ENCODE measurements at regions not wholly inside any gene's neighbourhood (a gene's known extent, or its start where the extent isn't known, plus 50 kb on each side); places are given as distances from the start of the nearest gene placed in this dataset.
"Not testable (repeated sequence)": the region's sequence is repeated elsewhere in the genome, so short reads cannot be mapped to it uniquely, and the experiment has no call there.

DNA sequence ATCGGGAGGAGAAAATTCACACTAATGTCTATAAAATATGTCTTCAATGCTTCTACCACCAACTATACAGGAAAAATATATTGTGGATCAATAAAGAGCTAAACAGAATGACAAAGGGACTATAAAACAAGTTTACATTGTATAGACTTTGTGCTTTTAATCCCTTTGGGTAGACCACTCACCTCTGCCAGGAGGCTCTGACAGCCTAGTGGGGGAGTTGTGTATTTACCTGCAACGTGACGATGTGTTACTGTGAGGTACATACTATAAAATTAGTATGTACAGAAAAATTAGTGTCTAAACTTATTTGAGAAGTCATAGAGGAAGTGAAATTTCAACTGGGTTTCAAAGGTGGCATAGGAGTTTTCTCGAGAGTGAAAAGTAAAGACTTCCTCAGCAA is 243.3 kb upstream of the REG3G start:
- DNase-seq (ENCODE audit: low read depth, low spot score) = no peak

DNA sequence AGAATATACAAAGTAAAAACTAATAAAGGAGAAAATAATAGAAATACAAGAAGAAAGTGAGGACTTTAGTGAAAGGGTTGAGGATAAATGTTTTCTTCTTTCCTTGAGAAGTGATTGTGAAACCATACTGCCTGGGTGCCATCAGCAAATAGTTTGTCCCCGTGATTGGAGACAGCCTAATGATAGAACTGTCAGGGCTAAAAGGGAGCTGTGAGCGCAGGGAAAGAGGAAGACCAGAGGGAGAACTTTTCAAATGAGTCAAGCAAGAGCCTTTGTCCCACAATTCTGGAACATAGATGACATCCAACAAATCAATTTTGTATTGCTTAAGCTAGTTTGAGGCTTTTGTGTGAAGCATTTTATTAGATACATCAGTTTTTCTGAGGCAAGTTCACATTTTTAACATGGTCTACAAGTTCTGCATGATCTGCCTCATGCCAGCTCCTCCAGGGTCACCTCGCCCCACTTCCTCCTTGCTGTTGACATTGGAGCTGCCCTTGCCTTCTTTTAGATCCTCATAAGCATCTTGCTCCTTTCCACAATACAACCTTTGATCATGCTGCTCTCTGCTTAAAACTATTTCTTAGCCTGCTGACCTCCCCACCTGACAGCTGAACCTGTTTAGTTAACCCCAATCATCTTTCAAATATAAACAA is 213.4 kb upstream of the REG3G start:
- no peak for DNase-seq (ENCODE audit: low read depth, low spot score)

DNA sequence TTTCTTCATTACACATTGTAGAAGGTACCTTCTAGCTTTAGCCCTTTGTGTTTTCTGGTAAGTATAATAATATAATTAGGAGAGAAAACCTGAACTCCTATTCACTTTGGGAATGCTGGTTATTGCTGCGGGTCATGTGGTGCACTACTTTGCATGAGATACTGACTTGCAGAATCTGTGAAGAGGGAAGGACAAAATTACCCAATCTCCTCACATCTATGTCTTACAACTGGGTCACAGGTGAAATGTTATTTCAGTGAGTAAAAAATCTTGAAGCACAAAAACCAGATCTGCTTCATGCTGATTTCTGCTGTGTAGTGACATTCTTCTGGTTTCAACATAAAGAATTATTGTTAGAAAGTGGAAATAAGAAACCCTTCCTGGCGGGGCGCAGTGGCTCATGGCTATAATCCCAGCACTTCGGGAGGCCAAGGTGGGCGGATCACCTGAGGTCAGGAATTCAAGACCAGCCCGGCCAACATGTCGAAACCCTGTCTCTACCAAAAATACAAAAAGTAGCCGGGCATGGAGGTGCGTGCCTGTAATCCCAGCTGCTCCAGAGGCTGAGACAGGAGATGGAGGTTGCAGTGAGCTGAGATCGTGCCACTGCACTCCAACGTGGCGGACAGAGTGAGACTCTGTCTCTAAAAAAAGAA is 211.0 kb upstream of the REG3G start:
- no peak for DNase-seq (ENCODE audit: low read depth, low spot score)

DNA sequence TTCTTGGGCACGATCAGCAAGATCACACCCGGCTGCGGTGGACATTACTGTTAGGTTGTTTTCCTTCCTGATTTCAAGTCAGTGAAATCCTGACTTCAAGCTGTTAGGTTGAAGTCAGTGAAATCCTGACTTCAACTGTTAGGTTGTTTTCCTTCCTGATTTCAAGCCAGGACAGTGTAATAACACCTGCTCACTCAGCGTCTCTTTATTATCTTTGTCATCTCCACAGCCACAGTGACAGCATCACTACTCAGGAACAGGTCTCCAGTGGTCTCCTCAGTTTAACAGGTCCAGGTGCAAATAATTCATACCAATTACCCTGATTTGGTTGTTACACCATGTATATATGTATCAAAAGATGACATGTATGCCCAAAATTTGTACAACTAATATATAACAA is 208.1 kb upstream of the REG3G start:
- no peak for DNase-seq (ENCODE audit: low read depth, low spot score)

- no peak for DNase-seq (ENCODE audit: low read depth, low spot score)
Measured at GRCh38 chr2:78832481-78832880, 193.0 kb upstream of the REG3G start.

DNA sequence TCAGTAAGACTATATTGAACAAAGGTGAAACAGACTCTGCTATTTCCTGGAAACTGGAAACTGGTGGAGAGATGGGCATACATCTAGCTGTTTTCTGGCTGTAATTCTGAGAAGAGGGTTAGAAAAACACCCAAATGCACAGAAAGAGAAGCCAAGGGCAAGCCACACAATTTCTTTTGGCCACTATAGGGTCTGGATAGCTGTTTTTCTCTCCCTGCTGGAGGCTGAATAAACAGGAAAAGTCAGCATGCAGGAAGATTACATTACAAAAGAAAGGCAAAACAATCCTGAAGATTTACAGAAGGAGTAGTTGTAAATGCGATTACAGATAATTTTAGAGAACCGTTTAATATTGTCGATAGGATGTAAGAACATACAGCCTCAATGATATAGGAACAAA is 186.2 kb upstream of the REG3G start:
- DNase-seq (ENCODE audit: low read depth, low spot score) = peak; percentile 2

- not testable (repeated sequence) for DNase-seq (ENCODE audit: low read depth, low spot score)
Measured at GRCh38 chr2:78840311-78840710, 185.2 kb upstream of the REG3G start.

DNA sequence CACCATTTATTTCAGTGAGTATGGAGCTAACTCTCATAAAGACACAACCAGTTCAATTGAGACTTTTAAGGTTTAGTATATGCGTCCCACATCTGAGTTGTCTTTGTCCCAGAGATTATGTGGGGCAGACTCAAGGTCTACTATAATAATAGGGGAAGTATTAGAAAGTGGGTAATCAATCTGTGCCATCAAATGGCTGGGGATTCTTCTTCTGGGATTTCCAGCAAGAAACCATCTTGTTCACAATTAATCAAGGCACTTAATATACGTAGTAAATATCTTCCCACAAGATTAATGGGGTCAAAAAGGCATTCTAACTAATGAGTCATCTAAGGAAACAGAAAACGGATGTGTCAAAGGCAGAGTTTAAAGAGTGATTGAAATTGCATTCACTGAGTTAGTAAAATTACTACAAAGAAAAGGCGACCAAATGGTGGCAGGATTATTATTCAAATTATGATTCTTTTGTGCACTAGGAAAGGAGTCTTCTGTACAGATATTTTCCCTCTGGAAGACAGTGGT is 179.8 kb upstream of the REG3G start:
- DNase-seq (ENCODE audit: low read depth, low spot score) = no peak

GRCh38 chr2:78861546-78861945 is 164.0 kb upstream of the REG3G start:
- DNase-seq (ENCODE audit: low read depth, low spot score) = peak; percentile 2

DNA sequence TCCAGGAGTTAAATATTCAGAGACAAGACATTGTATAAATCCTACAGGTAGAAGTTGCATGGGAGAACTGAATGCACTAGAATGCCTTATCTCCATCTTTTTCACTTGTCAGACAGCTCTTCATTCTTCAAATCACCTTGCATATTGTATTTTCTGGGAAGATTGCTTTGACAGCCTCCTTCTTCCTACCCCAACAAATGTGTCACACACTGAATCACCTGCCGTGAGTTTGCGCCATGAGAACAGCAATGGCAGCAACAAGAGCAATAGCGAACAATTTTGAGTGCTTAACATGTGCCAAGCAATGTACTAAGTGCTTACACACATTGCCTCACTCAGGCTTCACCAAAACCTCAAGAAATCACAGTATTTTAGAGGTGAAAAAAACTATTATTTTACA is 161.3 kb upstream of the REG3G start:
- DNase-seq (ENCODE audit: low read depth, low spot score) = no peak

- no peak for DNase-seq (ENCODE audit: low read depth, low spot score)
Measured at GRCh38 chr2:78865667-78866066, 159.8 kb upstream of the REG3G start.

GRCh38 chr2:78870343-78870967 is 155.0 kb upstream of the REG3G start:
- DNase-seq (ENCODE audit: low read depth, low spot score) = no peak

- no peak for DNase-seq (ENCODE audit: low read depth, low spot score)
Measured at GRCh38 chr2:78873526-78873925, 152.0 kb upstream of the REG3G start.

DNA sequence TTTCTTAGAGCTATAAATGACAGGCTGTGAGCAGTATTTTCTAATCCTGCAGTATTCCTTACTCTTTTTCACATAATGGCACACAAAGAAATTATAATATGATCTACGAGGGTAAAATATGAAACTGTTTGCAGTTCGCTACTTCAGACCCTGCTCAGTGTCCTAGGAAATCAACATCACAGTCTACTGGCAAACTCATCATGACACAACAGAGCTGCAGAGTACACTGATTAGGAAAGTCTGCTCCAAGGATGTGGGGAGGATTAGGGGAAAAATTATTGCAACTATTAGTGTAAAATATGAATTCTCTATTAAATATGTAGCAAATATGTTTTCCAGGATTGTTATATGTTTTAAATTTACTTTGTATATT is 149.2 kb upstream of the REG3G start:
- no peak for DNase-seq (ENCODE audit: low read depth, low spot score)

- DNase-seq (ENCODE audit: low read depth, low spot score) = no peak
Measured at GRCh38 chr2:78887446-78887845, 138.1 kb upstream of the REG3G start.

DNA sequence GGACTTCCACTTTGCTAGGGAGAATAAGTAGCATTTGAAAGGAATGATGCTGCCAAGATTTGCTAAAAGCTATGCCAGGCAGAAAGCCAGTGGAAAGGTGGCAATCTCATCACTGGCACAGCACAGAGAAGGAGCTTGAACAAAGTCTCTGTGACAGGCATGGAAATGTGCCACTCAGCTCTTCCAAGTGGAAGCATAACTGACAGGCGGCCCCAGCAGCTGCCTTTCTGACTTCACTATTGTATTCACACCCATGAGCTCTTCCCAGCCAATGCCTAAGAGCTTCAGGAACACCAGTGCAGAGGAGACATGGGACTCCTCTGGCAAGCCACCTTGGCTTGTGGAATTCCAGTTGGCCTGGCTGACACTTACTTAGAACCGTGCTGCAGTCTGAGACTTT is 134.6 kb upstream of the REG3G start:
- no peak for DNase-seq (ENCODE audit: low read depth, low spot score)

- DNase-seq (ENCODE audit: low read depth, low spot score) = no peak
Measured at GRCh38 chr2:78892295-78892694, 133.2 kb upstream of the REG3G start.

GRCh38 chr2:78895022-78895421 is 130.5 kb upstream of the REG3G start:
- no peak for DNase-seq (ENCODE audit: low read depth, low spot score)

DNA sequence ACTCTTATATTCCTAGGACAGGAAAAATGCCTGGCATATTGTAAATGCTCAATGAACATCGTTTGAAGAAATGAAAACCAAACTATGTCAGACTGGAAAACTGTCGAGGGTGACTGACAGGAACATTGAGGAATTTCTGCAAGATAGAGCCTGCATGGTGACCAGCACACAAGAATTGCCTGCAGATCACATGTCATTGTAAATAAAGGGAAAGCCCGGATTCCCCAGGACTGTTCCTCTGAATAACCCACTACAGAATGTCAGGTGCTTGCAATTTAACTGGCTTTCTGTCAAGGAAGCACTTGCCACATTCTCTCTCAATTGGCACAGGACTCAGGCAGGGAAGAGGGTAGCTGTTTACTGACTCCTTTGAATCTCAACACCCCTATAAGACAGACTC is 129.0 kb upstream of the REG3G start:
- no peak for DNase-seq (ENCODE audit: low read depth, low spot score)

DNA sequence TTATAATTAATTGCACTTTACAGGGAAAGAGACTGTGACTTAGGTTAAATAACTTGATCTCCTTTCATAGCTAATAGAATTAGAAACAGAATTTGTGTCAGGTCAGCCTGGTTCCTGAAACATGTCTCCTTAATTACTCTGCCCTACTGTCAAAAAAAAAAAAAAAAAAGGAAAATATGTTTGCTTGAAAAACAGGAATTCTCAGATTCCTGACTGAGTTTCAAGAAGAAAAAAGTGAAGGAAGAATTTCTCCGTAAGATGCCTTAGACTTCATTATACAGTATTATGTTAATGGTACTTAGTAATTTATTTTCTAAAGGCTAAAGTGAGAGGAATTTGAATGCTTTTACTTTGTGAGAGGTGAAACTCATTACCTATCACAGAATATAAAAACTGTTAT is 118.4 kb upstream of the REG3G start:
- no peak for DNase-seq (ENCODE audit: low read depth, low spot score)

- no peak for DNase-seq (ENCODE audit: low read depth, low spot score)
Measured at GRCh38 chr2:78908973-78909372, 116.5 kb upstream of the REG3G start.

DNA sequence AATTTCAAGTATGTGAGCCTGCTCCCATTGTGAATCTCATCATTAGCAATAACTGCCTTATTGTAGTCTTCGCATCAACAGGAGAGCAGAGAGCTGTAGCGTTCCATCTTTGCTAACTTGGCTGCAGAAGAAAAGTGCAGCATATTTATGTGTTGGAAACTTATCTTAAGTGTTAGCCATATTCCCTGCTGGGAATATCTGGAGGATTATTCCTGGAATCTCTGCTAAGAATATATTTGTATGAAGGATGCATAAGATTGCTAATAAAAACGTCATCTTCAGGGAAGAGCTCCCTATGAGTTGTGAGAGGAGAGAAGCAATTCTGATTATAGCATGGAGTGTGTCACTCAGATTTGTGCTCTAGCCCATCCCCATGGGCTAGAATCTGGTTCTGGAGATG is 115.1 kb upstream of the REG3G start:
- no peak for DNase-seq (ENCODE audit: low read depth, low spot score)

DNA sequence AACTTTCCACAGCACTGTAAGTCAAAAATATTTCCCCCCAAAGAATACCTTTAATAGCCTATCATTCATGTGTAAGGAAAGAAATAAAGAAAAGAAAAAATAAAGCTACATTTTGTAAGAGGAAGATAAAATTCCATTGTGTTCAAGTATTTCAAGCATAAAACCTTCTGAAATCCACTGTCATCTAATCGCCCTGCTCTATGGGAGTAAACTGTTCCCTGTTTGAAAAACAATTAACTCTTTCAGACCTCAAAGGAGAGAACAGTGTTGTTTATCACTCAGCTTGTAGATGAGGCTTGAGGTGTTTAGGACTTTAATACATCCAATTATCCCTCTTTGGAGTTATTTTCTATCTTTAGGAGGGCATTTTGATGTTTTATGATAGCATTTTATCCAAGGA is 112.2 kb upstream of the REG3G start:
- DNase-seq (ENCODE audit: low read depth, low spot score) = no peak
